ENCODE measurements at regions not wholly inside any gene's neighbourhood (a gene's known extent, or its start where the extent isn't known, plus 50 kb on each side); places are given as distances from the start of the nearest gene placed in this dataset.

GRCh38 chr2:198692907-198693510 is 764.7 kb downstream of the SATB2 start:
- Histone ChIP-seq H3K4me3 (ENCODE audit: insufficient read depth in 1 of 2, low read depth in 1 of 2, low read length in 2 of 2) (no peak overlapping the region), H2BK15ac (ENCODE audit: low read depth, poor library complexity, severe bottlenecking) (no peak overlapping the region), H3K27ac (ENCODE audit: low read length, poor library complexity, severe bottlenecking) (no peak overlapping the region), H2BK12ac (ENCODE audit: low read length in 2 of 2) (no peak overlapping the region), H3K36me3 (ENCODE audit: control insufficient read depth in 1 of 2, insufficient read depth in 2 of 2, low read depth in 1 of 2, low read length in 2 of 2) (no peaks in the 10 kb centered on the region), H2BK120ac (ENCODE audit: low read depth, low read length) (no peak overlapping the region), H3K18ac (ENCODE audit: low read depth in 1 of 2, low read length in 2 of 2) (no peak overlapping the region), H2AFZ (ENCODE audit: low read depth, low read length) (no peak overlapping the region), H4K91ac (ENCODE audit: low read length) (no peak overlapping the region), H2BK5ac (ENCODE audit: low read depth, low read length, poor library complexity, severe bottlenecking) (no peak overlapping the region), H3K27me3 (ENCODE audit: control insufficient read depth in 1 of 2, insufficient read depth in 1 of 2, low read length in 2 of 2) (no peaks in the 10 kb centered on the region), H3K23ac (ENCODE audit: low read length in 2 of 2) (no peak overlapping the region), H4K8ac (ENCODE audit: low read length) (no peak overlapping the region), H3K79me1 (replicated peaks; ENCODE audit: low read length, poor library complexity, severe bottlenecking) (no peaks in the 10 kb centered on the region), H3K4me1 (ENCODE audit: control insufficient read depth, insufficient read depth, low read depth, low read length) (no peaks in the 10 kb centered on the region), H3K14ac (ENCODE audit: low read length in 2 of 2) (no peak overlapping the region), H2AK5ac (ENCODE audit: low read length, severe bottlenecking) (no peak overlapping the region), H3K9ac (ENCODE audit: low read length) (no peak overlapping the region), H3K4me2 (ENCODE audit: low read length, poor library complexity, severe bottlenecking) (no peak overlapping the region), H3K9me3 (ENCODE audit: control insufficient read depth, low read length) (no peaks in the 10 kb centered on the region), H3K4ac (ENCODE audit: low read depth in 1 of 2, low read length in 2 of 2) (no peak overlapping the region)
- WGBS = 75% methylated on average over 7 of the region's 9 CpGs
- DNase-seq = no peak

DNA sequence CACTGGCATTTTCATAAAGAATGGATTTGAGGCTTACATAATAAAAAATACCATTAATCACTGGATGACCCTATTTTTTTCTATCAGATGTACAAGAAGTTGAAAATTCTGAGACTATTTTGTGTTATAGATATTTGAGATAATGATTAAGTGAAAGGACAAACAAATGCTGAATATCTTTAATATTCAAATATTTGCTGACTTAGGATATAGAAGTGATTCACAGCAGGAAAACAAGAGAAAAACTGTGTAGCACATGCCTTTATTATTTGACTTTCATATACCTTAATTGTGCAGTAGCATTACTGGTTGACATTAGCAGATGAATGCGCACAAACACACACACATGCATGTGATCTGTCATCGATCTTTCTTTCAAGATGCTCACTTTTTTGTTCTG is 766.5 kb downstream of the SATB2 start:
- no peak for DNase-seq
- Histone ChIP-seq H4K8ac (ENCODE audit: low read length) (no peak overlapping the region), H2BK5ac (ENCODE audit: low read depth, low read length, poor library complexity, severe bottlenecking) (no peak overlapping the region), H2BK15ac (ENCODE audit: low read depth, poor library complexity, severe bottlenecking) (no peak overlapping the region), H3K27ac (ENCODE audit: low read length, poor library complexity, severe bottlenecking) (no peak overlapping the region), H3K4me3 (ENCODE audit: insufficient read depth in 1 of 2, low read depth in 1 of 2, low read length in 2 of 2) (no peak overlapping the region), H4K91ac (ENCODE audit: low read length) (no peak overlapping the region), H3K18ac (ENCODE audit: low read depth in 1 of 2, low read length in 2 of 2) (no peak overlapping the region), H3K27me3 (ENCODE audit: control insufficient read depth in 1 of 2, insufficient read depth in 1 of 2, low read length in 2 of 2) (no peaks in the 10 kb centered on the region), H2AK5ac (ENCODE audit: low read length, severe bottlenecking) (no peak overlapping the region), H3K4ac (ENCODE audit: low read depth in 1 of 2, low read length in 2 of 2) (no peak overlapping the region), H2BK12ac (ENCODE audit: low read length in 2 of 2) (no peak overlapping the region), H3K9ac (ENCODE audit: low read length) (no peak overlapping the region), H2BK120ac (ENCODE audit: low read depth, low read length) (no peak overlapping the region), H3K79me1 (replicated peaks; ENCODE audit: low read length, poor library complexity, severe bottlenecking) (no peaks in the 10 kb centered on the region), H3K4me1 (ENCODE audit: control insufficient read depth, insufficient read depth, low read depth, low read length) (no peaks in the 10 kb centered on the region), H3K23ac (ENCODE audit: low read length in 2 of 2) (no peak overlapping the region), H3K4me2 (ENCODE audit: low read length, poor library complexity, severe bottlenecking) (no peak overlapping the region), H3K9me3 (ENCODE audit: control insufficient read depth, low read length) (no peaks in the 10 kb centered on the region), H2AFZ (ENCODE audit: low read depth, low read length) (no peak overlapping the region), H3K36me3 (ENCODE audit: control insufficient read depth in 1 of 2, insufficient read depth in 2 of 2, low read depth in 1 of 2, low read length in 2 of 2) (no peaks in the 10 kb centered on the region), H3K14ac (ENCODE audit: low read length in 2 of 2) (no peak overlapping the region)
- WGBS = 91% methylated on average over 2 of the region's 2 CpGs

DNA sequence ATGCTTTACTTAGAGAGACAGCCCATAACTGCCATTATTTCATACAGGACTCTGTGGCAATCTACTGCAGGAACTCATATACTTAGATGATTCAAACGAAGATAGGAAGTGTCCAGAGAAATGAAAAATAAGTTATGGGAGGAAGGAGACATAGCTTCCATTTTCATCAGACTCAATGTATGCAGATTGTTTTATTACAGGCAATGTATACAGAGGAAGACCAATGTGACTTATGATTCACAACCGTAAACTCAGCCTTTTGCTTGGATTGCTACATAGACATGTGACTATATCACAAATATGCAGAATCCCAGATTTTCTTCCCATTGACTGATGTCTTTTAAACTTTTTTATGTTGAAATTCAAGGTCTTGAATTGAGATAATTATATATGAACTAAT is 793.4 kb downstream of the SATB2 start:
- Histone ChIP-seq H2BK15ac (ENCODE audit: low read depth, poor library complexity, severe bottlenecking) (no peak overlapping the region), H3K79me1 (replicated peaks; ENCODE audit: low read length, poor library complexity, severe bottlenecking) (no peaks in the 10 kb centered on the region), H3K23ac (ENCODE audit: low read length in 2 of 2) (no peak overlapping the region), H3K36me3 (ENCODE audit: control insufficient read depth in 1 of 2, insufficient read depth in 2 of 2, low read depth in 1 of 2, low read length in 2 of 2) (no peaks in the 10 kb centered on the region), H3K4me3 (ENCODE audit: insufficient read depth in 1 of 2, low read depth in 1 of 2, low read length in 2 of 2) (no peak overlapping the region), H3K4me1 (ENCODE audit: control insufficient read depth, insufficient read depth, low read depth, low read length) (no peaks in the 10 kb centered on the region), H2AFZ (ENCODE audit: low read depth, low read length) (no peak overlapping the region), H3K27me3 (ENCODE audit: control insufficient read depth in 1 of 2, insufficient read depth in 1 of 2, low read length in 2 of 2) (no peaks in the 10 kb centered on the region), H4K91ac (ENCODE audit: low read length) (no peak overlapping the region), H3K4ac (ENCODE audit: low read depth in 1 of 2, low read length in 2 of 2) (no peak overlapping the region), H4K8ac (ENCODE audit: low read length) (no peak overlapping the region), H3K9ac (ENCODE audit: low read length) (no peak overlapping the region), H2BK12ac (ENCODE audit: low read length in 2 of 2) (no peak overlapping the region), H3K14ac (ENCODE audit: low read length in 2 of 2) (no peak overlapping the region), H3K4me2 (ENCODE audit: low read length, poor library complexity, severe bottlenecking) (no peak overlapping the region), H2AK5ac (ENCODE audit: low read length, severe bottlenecking) (no peak overlapping the region), H3K18ac (ENCODE audit: low read depth in 1 of 2, low read length in 2 of 2) (no peak overlapping the region), H3K9me3 (ENCODE audit: control insufficient read depth, low read length) (no peaks in the 10 kb centered on the region), H3K27ac (ENCODE audit: low read length, poor library complexity, severe bottlenecking) (no peak overlapping the region), H2BK5ac (ENCODE audit: low read depth, low read length, poor library complexity, severe bottlenecking) (no peak overlapping the region), H2BK120ac (ENCODE audit: low read depth, low read length) (no peak overlapping the region)
- no CpG with 5 or more reads among the region's 2 CpGs for WGBS
- DNase-seq = no peak

GRCh38 chr2:198662905-198663304 is 794.8 kb downstream of the SATB2 start:
- no peak overlapping the region for H2AFZ ChIP-seq (ENCODE audit: low read depth, low read length)
- H4K8ac ChIP-seq (ENCODE audit: low read length) = no peak overlapping the region
- H2BK5ac ChIP-seq (ENCODE audit: low read depth, low read length, poor library complexity, severe bottlenecking) = no peak overlapping the region
- no peaks in the 10 kb centered on the region for H3K36me3 ChIP-seq (ENCODE audit: control insufficient read depth in 1 of 2, insufficient read depth in 2 of 2, low read depth in 1 of 2, low read length in 2 of 2)
- no peak overlapping the region for H2BK15ac ChIP-seq (ENCODE audit: low read depth, poor library complexity, severe bottlenecking)
- no peak overlapping the region for H3K9ac ChIP-seq (ENCODE audit: low read length)
- H2BK12ac ChIP-seq (ENCODE audit: low read length in 2 of 2) = no peak overlapping the region
- H2BK120ac ChIP-seq (ENCODE audit: low read depth, low read length) = no peak overlapping the region
- no peak overlapping the region for H4K91ac ChIP-seq (ENCODE audit: low read length)
- no peak for DNase-seq
- no peaks in the 10 kb centered on the region for H3K9me3 ChIP-seq (ENCODE audit: control insufficient read depth, low read length)
- H3K27ac ChIP-seq (ENCODE audit: low read length, poor library complexity, severe bottlenecking) = no peak overlapping the region
- no peaks in the 10 kb centered on the region for H3K4me1 ChIP-seq (ENCODE audit: control insufficient read depth, insufficient read depth, low read depth, low read length)
- no peak overlapping the region for H3K4ac ChIP-seq (ENCODE audit: low read depth in 1 of 2, low read length in 2 of 2)
- no peak overlapping the region for H2AK5ac ChIP-seq (ENCODE audit: low read length, severe bottlenecking)
- no peaks in the 10 kb centered on the region for H3K79me1 ChIP-seq (replicated peaks; ENCODE audit: low read length, poor library complexity, severe bottlenecking)
- no peak overlapping the region for H3K18ac ChIP-seq (ENCODE audit: low read depth in 1 of 2, low read length in 2 of 2)
- H3K23ac ChIP-seq (ENCODE audit: low read length in 2 of 2) = no peak overlapping the region
- H3K4me3 ChIP-seq (ENCODE audit: insufficient read depth in 1 of 2, low read depth in 1 of 2, low read length in 2 of 2) = no peak overlapping the region
- no peak overlapping the region for H3K14ac ChIP-seq (ENCODE audit: low read length in 2 of 2)
- no peak overlapping the region for H3K4me2 ChIP-seq (ENCODE audit: low read length, poor library complexity, severe bottlenecking)
- WGBS = 100% methylated on average over 3 of the region's 4 CpGs
- no peaks in the 10 kb centered on the region for H3K27me3 ChIP-seq (ENCODE audit: control insufficient read depth in 1 of 2, insufficient read depth in 1 of 2, low read length in 2 of 2)
